Spleen (tissue), 7 donors: ENCODE measurements at regions not wholly inside any gene's neighbourhood (a gene's known extent, or its start where the extent isn't known, plus 50 kb on each side); places are given as distances from the start of the nearest gene placed in this dataset.

Source experiments
- CTCF ChIP-seq, 11 experiments: fragments of 200-600 bp in 7 of 11; fragments of 450-650 bp in 4 of 11; sonication (generic) in 4 of 11; IDR thresholded peaks in 8 of 11; conservative IDR thresholded peaks in 3 of 11; 1 replicate in 7 of 11; 2 replicates in 4 of 11; pipeline versions ENCODE4 v1.4.0 to v1.8.0; 2016 to 2021; ENCODE audit warnings: antibody characterized with exemption in 11 of 11, inconsistent platforms in 4 of 11, mild to moderate bottlenecking in 1 of 11
- POLR2A ChIP-seq, 3 donors: fragments of 450-650 bp; IDR thresholded peaks; one replicate each; pipeline ENCODE4 v1.5.1; 2017; ENCODE audit warnings: antibody characterized with exemption in 3 of 3, mild to moderate bottlenecking in 1 of 3
- POLR2AphosphoS5 ChIP-seq, 3 donors: sonication (generic); formaldehyde crosslinking; IDR thresholded peaks; one replicate each; pipeline ENCODE4 v1.5.1; 2017; ENCODE audit warnings: antibody characterized with exemption in 3 of 3
- donor health status: DM: no; HTN: no; CAD: no; lungs with moderate emphysema.
- donor health status: DM: no; HTN: no; CAD: no.
- donor health status: DM: no; HTN: no; CAD: no.

GRCh38 chr2:215573496-215573895 is 137.6 kb upstream of the FN1 start:
- TF ChIP-seq CTCF (IDR thresholded peaks at IDR 0.05 in 8 of 11, conservative IDR thresholded peaks at IDR 0.05 in 3 of 11) (no peak), POLR2AphosphoS5 (IDR thresholded peaks at IDR 0.05) (no peak), POLR2A (IDR thresholded peaks at IDR 0.05) (no peak)
